A673 (cell line): ENCODE measurements at regions not wholly inside any gene's neighbourhood (a gene's known extent, or its start where the extent isn't known, plus 50 kb on each side); places are given as distances from the start of the nearest gene placed in this dataset.

Source experiments
- CTCF ChIP-seq: fragments of 300-800, 200-600 bp; sonication (generic); conservative IDR thresholded peaks from 2 replicates; pipeline ENCODE4 v1.5.1; 2017; ENCODE audit warnings: low read depth, mild to moderate bottlenecking, antibody characterized with exemption, low read length, moderate library complexity, mixed read lengths
- EZH2 ChIP-seq: fragments of 200-600 bp; sonication (generic); IDR thresholded peaks from 2 replicates; pipeline ENCODE4 v1.6.1; 2017; ENCODE audit warnings: borderline replicate concordance, low read depth, mild to moderate bottlenecking, mixed read lengths, antibody characterized with exemption, low read length; ENCODE audit not compliant: poor library complexity, severe bottlenecking

GRCh38 chr4:14792702-14793227 is 209.5 kb upstream of the CPEB2 start:
- TF ChIP-seq CTCF (no peak), EZH2 (no peak)
